GM21737 (cell line): ENCODE measurements at regions not wholly inside any gene's neighbourhood (a gene's known extent, or its start where the extent isn't known, plus 50 kb on each side); places are given as distances from the start of the nearest gene placed in this dataset.

ENCODE experiments used
- ATAC-seq: cut with Tn5 transposase; IDR thresholded peaks from one replicate; pipeline ENCODE4 v1.9.1; 2021; ENCODE audit warnings: mild to moderate bottlenecking, moderate library complexity; ENCODE audit not compliant: unreplicated experiment

DNA sequence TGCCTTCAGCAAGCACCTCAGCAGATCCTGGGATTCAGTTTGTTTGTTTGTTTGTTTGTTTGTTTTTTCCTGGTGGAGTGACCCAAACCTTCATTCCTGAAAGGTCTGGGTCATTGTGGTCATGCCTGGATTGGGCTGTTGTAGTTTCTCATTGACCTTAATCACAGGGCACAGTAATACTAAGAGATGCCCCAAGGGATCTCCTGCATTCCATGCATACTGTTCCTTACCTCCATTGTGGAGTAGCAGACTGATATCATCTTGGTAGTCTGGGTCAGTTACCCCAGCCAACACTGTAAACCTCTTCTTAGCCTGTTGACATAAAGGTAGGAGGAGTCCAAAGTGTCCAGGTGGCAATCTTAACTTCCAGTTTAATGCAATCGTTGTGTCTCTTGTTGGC is 1466.7 kb upstream of the CDH9 start:
- ATAC-seq, result no peak

DNA sequence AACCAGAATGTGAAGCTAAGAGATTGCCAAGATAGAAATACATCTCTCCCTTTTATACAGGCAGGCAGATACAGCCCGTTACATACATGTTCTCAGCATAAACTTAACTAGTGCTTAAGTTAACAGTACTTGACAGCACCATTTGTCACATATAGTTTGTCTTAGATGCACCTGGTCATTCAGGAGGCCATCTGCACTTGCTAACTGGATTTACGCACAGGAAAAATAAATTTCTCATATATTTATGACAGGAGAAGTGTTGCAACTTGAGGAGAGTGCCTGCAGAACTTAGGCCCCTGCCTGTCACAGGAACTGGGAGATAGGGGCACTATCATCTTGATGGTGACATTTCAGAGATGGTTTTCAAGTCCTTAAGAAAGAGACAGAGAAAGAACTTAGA is 1462.1 kb upstream of the CDH9 start:
- ATAC-seq, result no peak

GRCh38 chr5:28499766-28500290 is 1461.4 kb upstream of the CDH9 start:
- no peak for ATAC-seq

GRCh38 chr5:28495876-28496275 is 1457.5 kb upstream of the CDH9 start:
- no peak for ATAC-seq

DNA sequence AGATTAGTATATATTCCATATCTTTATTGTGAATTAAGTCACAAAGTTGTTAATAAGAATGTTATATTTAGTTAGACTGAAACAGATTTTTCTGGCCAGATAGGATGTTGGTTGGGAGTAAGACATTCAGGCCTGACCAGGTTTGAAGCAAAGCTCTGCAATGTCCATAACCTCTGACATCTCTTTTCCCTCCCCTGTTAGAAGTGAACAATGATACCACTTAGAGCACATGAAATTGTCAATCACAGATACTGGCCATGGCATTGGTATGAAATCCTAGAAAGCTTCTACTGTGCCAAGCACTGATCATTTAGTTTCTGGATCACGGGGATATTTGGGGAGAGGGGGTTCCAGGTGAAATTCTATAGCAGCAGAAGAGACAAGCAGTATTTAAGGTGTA is 1455.1 kb upstream of the CDH9 start:
- no peak for ATAC-seq

GRCh38 chr5:28488752-28489151 is 1450.4 kb upstream of the CDH9 start:
- ATAC-seq, result no peak

DNA sequence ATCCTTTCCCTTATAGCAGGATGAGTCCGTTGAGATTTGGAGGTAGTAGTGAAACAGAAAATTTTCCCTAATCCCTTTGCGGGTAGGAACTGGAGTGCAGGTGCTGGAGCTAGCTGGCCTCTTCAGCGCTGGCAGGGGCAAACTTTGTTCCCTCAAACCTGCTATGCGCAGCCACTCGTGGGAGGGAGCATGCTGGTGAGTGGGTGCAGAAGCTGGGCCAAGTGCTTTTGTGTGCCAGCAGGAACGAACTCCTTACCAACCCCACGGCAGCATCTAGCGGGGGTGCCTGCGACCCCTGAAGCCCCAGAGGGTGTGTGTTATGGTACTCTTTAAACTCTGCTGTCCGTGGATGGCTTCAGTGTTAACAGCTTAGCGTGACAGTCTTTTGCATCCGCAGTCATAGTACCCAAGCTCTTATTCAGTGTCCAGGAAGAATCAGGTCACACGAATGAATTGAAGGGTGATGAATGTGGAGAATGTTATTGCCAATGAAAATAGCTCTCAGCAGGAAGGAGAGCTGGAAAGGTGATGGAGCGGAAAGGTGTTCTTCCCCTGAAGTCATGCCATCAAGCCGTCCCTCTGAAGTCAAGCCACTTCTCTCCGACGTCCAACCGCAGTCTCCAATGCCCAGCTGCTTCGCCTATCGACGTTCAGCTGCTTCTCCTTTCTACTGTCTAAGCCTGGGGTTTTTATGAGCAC is 1445.1 kb upstream of the CDH9 start:
- ATAC-seq, result no peak

GRCh38 chr5:28473531-28474107 is 1435.2 kb upstream of the CDH9 start:
- no peak for ATAC-seq

- no peak for ATAC-seq
Measured at GRCh38 chr5:28468166-28468565, 1429.8 kb upstream of the CDH9 start.

DNA sequence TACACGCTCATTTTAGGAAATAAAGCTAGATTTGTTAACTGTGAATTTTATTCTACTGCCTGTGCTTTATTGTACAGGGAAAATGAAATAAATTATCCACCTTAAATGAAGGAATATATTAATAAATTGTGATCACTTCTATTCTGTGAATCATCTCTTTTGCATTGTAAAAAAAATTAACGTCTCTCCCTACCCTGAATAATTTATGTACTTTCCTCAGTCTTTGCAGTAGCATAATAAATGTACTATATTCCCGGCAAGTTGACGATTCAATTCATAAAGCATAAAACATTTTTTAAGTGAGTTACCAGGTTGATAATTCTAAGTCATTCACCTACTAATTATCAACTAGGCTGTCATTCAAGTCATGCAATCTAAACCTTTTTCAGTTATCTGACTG is 1425.3 kb upstream of the CDH9 start:
- no peak for ATAC-seq

- no peak for ATAC-seq
Measured at GRCh38 chr5:28451483-28451882, 1413.1 kb upstream of the CDH9 start.

GRCh38 chr5:28450997-28451396 is 1412.6 kb upstream of the CDH9 start:
- ATAC-seq, result no peak

DNA sequence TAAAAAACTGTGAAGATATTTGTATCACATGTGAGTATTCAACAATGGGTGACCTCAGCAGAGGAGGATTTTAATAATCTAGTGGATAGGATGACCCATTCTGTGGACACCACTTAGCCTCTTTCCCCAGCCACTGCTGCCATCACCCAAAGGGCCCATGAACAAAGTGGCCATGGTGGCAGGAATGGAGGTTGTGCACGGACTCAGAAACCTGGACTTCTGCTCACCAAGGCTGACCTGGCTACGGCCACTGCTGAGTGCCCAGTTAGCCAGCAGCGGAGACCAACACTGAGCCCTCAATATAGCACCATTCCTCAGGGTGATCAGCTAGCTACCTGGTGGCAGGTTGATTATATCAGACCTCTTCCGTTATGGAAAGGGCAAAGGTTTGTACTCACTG is 1410.4 kb upstream of the CDH9 start:
- ATAC-seq, result no peak

GRCh38 chr5:28430565-28431178 is 1392.3 kb upstream of the CDH9 start:
- no peak for ATAC-seq

DNA sequence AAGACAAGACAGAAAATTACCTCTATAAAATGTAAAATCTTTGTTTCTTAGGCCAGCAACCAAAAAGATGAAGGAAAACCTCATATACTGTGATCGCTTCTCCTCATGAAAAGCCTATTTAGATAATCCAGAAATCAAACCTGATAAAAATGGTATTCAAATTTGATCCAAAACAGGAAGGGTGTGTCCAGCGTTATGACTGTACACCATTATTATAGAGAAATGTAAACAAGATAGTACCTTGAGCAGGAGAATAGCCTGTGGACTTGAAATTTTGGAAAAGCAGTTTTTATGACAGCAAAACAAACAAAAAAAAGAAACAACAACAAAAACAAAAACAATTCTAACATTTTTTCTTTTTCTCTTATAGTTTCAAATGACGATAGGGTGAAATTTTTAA is 1382.8 kb upstream of the CDH9 start:
- ATAC-seq, result no peak

DNA sequence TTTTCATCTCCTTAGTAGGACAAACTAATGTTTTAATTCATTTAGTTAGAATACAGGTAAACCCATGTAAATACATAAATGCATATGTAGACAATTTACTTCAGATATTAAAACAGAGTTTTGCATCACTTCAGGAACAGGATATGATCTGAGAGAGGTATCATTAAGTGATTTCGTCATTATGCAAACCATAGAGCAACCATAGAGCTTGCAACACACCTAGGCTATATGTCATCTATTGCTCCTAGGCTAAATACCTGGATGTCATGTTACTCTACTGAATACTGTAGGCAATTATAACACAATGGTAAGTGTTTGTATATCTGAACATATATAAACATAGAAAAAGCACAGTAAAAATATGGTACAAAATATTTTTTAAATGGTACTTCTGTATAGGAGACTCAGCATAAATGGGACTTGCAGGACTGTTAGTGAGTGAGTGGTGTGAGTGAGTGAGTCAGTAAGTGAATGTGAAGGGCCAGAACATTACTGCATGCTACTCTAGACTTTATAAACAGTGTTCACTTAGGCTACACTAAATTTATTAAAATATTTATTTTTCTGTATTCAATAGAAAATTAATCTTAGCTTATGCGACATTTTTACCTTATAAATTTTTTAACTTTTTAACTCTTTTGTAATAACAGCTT is 1377.5 kb upstream of the CDH9 start:
- no peak for ATAC-seq

GRCh38 chr5:28414619-28415018 is 1376.2 kb upstream of the CDH9 start:
- no peak for ATAC-seq

DNA sequence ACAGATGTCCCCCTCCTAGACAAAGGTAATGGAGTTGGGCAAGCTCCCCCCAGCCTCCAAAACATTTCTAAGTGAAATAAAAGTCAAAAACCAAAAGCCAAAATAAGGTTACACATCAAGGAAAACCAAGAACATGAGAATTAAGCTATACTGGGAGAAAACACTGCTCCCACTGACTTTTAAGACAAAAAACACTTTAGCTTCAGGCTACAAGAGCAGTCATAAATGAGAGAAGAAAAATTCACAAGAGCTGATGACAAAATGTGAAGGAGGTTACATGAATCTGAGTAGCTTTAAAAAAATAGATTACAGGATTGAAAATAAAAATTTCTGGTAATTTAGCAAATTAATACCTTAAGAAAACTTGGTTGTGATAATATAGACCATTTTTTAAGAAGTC is 1370.3 kb upstream of the CDH9 start:
- no peak for ATAC-seq

DNA sequence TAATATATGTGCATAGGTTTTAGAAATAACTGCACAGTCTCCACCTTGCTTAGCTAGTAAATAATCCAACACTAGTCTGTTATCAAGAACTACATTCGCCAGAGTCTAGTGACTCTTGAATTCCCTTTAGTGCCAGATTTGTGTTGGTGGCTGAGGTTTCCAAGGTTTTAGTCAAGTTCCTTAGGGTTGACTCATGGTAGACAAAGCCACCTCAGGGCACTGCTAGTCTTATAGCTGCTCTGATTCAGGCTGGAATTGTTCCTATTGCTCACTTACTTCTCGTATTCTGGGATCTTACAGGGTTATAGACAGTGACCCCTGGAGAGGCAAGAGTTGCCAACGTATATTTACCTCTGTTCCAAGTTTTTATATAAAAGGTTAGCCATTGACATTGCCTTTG is 1369.8 kb upstream of the CDH9 start:
- no peak for ATAC-seq

- ATAC-seq, result no peak
Measured at GRCh38 chr5:28404363-28405071, 1366.1 kb upstream of the CDH9 start.

DNA sequence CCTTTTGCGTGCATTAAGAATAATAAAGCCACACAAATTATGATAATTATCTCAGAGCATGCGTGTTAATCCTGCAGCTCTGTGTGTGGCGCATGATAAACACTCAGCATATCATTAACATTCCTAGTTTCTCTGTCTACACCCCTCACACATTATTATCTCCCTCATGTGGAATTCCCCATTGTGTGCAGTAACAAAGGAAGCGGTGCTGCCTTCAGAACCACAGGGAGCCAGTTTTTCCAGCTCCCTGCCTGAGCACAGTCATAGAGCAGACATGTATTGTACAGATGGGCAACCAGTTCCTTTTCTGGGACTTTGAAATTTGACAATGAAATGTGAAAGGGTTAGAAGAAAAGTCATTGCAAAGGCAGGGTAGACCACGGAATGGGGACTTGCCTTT is 1365.5 kb upstream of the CDH9 start:
- no peak for ATAC-seq
